ENCODE measurements at regions not wholly inside any gene's neighbourhood (a gene's known extent, or its start where the extent isn't known, plus 50 kb on each side); places are given as distances from the start of the nearest gene placed in this dataset.

DNA sequence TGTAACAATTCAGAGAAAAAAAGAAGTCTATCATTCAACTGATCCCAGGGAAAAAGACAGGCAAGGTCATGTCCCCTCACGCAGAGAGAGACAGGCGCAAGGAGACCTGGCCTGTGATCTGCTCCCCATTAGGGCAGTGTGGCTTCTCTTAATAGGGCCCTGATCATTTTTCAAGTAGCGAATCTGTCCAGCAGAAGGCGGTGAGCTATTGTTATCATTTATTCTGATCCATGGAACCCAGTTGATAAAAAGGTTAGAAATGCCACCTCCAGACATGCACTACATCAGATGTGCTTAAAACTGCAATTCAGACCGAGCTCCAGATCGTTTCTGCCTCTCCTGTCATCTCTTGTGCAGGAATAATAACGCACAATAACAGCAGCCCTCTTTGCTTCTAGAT is 1025.6 kb upstream of the PIK3C3 start:
- RAD21 ChIA-PET (ENCODE audit: unreplicated experiment), result no interaction called here
- POLR2A ChIA-PET, result no interaction called here
- Histone ChIP-seq H3K36me3 (ENCODE audit: control insufficient read depth in 2 of 2, insufficient read depth in 2 of 2, low read length in 1 of 2) (no peaks in the 10 kb centered on the region), H3K27me3 (replicated peaks in 1 of 2; ENCODE audit: control insufficient read depth in 2 of 2, insufficient read depth in 2 of 2, low read length in 1 of 2) (no peaks in the 10 kb centered on the region), H3K4me3 (no peak overlapping the region), H4K20me1 (ENCODE audit: control insufficient read depth, insufficient read depth) (no peaks in the 10 kb centered on the region), H3K79me2 (ENCODE audit: control insufficient read depth, insufficient read depth, low read length) (no peaks in the 10 kb centered on the region), H2AFZ (ENCODE audit: control insufficient read depth, low read depth, low read length) (no peak overlapping the region), H3K9me3 (replicated peaks; ENCODE audit: control insufficient read depth, insufficient read depth, low read length) (no peaks in the 10 kb centered on the region), H3K4me1 (ENCODE audit: control insufficient read depth, insufficient read depth, low read length) (no peaks in the 10 kb centered on the region), H3K4me2 (ENCODE audit: control insufficient read depth, insufficient read depth) (no peak overlapping the region), H3K9ac (ENCODE audit: control insufficient read depth, insufficient read depth, low read length) (no peak overlapping the region), H3K27ac (ENCODE audit: control insufficient read depth, insufficient read depth) (no peak overlapping the region)
- no TSS peak for BruUV-seq (replicated peaks)
- in situ Hi-C loops (cut with MboI), result loop anchor here (25.0 kb wide), 1 partner anchor 808 kb away; no protein-coding TSS in a partner anchor
- SMC1A ChIA-PET (ENCODE audit: uncharacterized antibody, unreplicated experiment), result interaction anchor here (1.7 kb wide), 1 partner anchor 9 kb away, joined by 6 read pairs; no protein-coding TSS in a partner anchor
- no peak for DNase-seq (ENCODE audit: low read depth, low spot score)
- ATAC-seq, result no peak
- no peak for TF ChIP-seq HDAC2 (IDR thresholded peaks at IDR 0.05)
- TF ChIP-seq YY1 (IDR thresholded peaks at IDR 0.05; ENCODE audit: low read depth, low read length), result no peak
- TF ChIP-seq SRF (IDR thresholded peaks at IDR 0.05; ENCODE audit: low read depth in 2 of 2, low read length in 2 of 2), result no peak
- TF ChIP-seq, protein P1, sequence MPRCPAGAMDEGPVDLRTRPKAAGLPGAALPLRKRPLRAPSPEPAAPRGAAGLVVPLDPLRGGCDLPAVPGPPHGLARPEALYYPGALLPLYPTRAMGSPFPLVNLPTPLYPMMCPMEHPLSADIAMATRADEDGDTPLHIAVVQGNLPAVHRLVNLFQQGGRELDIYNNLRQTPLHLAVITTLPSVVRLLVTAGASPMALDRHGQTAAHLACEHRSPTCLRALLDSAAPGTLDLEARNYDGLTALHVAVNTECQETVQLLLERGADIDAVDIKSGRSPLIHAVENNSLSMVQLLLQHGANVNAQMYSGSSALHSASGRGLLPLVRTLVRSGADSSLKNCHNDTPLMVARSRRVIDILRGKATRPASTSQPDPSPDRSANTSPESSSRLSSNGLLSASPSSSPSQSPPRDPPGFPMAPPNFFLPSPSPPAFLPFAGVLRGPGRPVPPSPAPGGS (IDR thresholded peaks at IDR 0.05; ENCODE audit: borderline replicate concordance, insufficient read depth, low read depth, low read length, poor library complexity, severe bottlenecking), result no peak
- no peak for TF ChIP-seq SREBF1 (IDR thresholded peaks at IDR 0.05; ENCODE audit: low read length)
- no peak for TF ChIP-seq RAD51 (IDR thresholded peaks at IDR 0.05)
- TF ChIP-seq EED (IDR thresholded peaks at IDR 0.05; ENCODE audit: low read depth), result no peak
- TF ChIP-seq, protein P2, sequence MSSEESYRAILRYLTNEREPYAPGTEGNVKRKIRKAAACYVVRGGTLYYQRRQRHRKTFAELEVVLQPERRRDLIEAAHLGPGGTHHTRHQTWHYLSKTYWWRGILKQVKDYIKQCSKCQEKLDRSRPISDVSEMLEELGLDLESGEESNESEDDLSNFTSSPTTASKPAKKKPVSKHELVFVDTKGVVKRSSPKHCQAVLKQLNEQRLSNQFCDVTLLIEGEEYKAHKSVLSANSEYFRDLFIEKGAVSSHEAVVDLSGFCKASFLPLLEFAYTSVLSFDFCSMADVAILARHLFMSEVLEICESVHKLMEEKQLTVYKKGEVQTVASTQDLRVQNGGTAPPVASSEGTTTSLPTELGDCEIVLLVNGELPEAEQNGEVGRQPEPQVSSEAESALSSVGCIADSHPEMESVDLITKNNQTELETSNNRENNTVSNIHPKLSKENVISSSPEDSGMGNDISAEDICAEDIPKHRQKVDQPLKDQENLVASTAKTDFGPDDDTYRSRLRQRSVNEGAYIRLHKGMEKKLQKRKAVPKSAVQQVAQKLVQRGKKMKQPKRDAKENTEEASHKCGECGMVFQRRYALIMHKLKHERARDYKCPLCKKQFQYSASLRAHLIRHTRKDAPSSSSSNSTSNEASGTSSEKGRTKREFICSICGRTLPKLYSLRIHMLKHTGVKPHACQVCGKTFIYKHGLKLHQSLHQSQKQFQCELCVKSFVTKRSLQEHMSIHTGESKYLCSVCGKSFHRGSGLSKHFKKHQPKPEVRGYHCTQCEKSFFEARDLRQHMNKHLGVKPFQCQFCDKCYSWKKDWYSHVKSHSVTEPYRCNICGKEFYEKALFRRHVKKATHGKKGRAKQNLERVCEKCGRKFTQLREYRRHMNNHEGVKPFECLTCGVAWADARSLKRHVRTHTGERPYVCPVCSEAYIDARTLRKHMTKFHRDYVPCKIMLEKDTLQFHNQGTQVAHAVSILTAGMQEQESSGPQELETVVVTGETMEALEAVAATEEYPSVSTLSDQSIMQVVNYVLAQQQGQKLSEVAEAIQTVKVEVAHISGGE (CRISPR knock-in tag; IDR thresholded peaks at IDR 0.05), result no peak
- TF ChIP-seq MYB (IDR thresholded peaks at IDR 0.05; ENCODE audit: borderline replicate concordance, low read depth, low read length), result no peak
- no peak for TF ChIP-seq NR2C2 (IDR thresholded peaks at IDR 0.05; ENCODE audit: borderline replicate concordance, control insufficient read depth, insufficient read length, low read depth)
- TF ChIP-seq RFX5 (IDR thresholded peaks at IDR 0.05; ENCODE audit: low read depth, low read length), result no peak
- no peak for TF ChIP-seq KLF5 (IDR thresholded peaks at IDR 0.05; ENCODE audit: partially characterized antibody)
- TF ChIP-seq FOXM1 (IDR thresholded peaks at IDR 0.05; ENCODE audit: low read depth, low read length), result no peak
- no peak for TF ChIP-seq TAF1 (IDR thresholded peaks at IDR 0.05; ENCODE audit: borderline replicate concordance, low read depth, low read length)
- no peak for TF ChIP-seq GATAD2B (conservative IDR thresholded peaks at IDR 0.05; ENCODE audit: low read depth)
- TF ChIP-seq POU2F2 (IDR thresholded peaks at IDR 0.05; ENCODE audit: borderline replicate concordance, low read depth, low read length), result no peak
- 24% methylated on average over 7 of the region's 7 CpGs for WGBS (ENCODE audit: insufficient coverage, insufficient replicate concordance, low lambda C conversion rate, missing lambda C conversion rate)
- intact Hi-C loops (cut with micrococcal nuclease; ENCODE audit: unreplicated experiment), result no loop called here
- no peak for FAIRE-seq
- CTCF ChIA-PET, result no interaction called here

All from GM12878 (cell line).